Renal cortical epithelial cell (primary cell): ENCODE measurements at regions not wholly inside any gene's neighbourhood (a gene's known extent, or its start where the extent isn't known, plus 50 kb on each side); places are given as distances from the start of the nearest gene placed in this dataset.
"Not testable (repeated sequence)": the region's sequence is repeated elsewhere in the genome, so short reads cannot be mapped to it uniquely, and the experiment has no call there.

Experiments used
- DNase-seq: peaks from one replicate; pipeline ENCODE4 v3.0.0-alpha.2; 2011; ENCODE audit warnings: low read depth

DNA sequence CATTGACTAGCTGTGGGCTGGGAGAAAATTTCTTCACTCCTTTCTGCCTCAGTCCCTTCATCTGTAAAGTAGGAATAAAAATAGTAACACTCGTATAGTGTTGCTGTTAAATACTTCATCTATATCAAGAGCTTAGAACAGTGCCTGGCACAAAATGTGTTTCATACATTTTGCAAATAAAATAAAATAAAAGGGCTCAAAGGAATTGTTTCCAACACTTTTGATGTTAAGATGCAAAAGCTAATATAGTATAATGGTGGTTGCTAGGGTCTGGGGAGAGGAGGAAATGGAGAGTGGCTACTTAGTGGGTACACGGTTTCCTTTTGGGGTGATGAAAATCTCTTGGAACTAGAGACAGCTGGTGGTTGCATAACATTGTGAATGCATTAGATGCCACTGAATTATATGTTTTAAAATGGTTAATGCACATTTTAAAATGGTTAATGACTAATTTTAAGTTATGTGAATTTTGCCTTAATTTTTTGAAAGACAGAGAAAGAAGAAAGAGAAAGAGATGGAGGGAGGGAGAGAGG, 542.1 kb upstream of the ID2 start:
- DNase-seq = no peak

DNA sequence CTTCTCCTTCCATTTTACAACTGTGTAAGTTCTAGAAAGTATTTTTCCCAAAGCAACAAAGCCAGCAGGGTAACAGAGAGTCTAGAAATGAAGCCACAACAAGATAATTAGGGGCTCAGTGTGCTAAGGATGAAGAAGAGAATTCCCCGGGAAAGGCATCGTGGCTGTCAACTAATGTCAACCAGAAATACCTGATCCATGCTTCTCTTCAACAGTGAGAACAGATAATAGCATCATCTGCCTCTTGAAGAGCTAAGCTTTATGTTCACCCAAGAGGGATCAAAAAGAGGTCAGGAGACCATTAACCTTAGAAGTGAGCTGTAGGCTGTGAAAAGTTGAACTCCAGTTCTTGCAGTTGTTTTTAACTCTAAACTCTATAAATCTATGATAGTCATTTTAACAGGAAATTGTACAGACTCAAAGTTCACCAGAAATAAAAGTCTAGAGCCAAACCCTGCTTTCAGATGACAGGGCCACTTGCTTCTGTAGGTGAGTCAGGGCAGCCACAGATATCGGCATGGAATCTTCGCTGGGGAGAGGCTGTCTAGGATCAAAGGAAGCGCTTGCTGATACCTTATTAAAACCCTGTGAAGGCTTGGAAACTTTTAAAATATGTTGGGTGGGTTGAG, 540.7 kb upstream of the ID2 start:
- DNase-seq = no peak

DNA sequence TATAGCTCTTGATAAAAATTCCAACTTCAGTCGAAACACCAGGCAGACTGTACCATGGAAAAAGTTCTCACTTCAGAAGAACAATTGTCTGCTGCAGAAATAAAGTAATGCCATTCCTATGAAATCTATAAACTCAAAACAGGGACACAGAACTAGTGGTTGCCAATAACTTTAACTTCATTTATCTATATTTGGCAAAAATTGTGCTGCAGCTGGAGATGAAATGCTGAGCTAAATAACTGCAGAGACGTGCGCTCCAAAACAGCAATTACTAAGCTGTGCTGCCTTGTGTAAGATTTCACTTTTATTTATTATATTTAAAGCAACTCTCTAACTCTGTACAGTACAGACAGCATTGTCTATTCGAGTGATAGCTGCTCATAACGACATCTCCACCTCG, 540.1 kb upstream of the ID2 start:
- DNase-seq = no peak

DNA sequence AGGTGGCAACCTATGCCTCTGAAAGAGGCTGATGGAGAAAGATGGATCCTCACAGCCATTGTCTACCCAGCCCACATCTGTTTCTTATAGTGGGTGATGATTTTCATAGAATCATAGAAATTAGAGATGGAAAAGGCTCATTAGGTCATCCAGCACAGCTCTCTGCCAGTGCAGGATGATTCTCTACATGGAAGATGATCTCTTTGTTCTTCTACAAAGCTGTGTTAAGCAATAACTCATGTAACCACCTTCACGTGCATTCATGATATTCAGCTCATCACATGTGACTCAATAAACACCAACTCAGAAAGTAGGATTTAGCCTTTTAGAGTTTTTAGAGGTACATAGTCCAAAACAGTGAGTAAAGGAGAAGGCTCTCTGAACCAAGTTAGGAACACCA, 539.4 kb upstream of the ID2 start:
- DNase-seq = no peak

DNA sequence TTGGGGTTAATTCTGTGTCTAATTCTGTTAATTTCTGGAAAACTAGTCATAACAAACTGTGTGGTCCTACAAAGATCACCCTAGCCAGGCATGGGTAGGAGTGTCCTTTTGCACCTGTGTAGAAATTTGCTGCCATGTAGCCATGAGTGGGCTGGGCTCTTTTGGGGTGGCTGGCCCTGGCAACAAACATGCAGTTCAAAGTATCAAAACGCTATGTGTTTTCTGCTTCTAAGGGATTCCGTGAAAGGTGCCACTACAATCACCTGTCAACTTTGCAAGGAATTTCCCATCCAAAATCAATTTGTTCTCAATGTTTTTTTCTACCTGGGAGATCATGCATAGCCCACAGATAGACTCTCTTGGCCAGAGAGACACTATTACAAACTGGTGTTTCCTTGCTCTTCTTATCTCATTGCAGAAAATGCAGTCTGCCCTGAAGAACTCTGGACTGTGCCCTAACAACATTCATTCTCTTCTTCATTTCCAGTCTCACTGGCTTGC, 537.7 kb upstream of the ID2 start:
- DNase-seq = no peak

DNA sequence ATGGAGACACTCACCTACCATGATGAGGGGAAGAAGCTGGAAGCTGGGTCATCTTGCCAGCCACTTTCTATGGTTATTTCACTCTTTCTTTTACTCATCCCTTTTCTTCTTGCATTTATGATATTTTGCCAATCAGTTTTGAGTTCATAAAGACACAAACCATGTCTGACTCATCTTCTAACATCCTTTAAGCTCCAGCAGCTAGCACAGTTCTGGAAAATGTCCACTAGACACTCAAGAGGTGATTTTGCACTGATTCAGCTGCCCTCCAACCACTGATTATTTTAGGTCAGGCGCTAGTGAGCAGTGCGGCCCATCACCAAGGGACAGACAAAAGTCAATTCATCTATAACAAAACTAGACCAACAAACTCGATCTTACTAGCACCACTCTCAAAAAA, 537.1 kb upstream of the ID2 start:
- DNase-seq = no peak

DNA sequence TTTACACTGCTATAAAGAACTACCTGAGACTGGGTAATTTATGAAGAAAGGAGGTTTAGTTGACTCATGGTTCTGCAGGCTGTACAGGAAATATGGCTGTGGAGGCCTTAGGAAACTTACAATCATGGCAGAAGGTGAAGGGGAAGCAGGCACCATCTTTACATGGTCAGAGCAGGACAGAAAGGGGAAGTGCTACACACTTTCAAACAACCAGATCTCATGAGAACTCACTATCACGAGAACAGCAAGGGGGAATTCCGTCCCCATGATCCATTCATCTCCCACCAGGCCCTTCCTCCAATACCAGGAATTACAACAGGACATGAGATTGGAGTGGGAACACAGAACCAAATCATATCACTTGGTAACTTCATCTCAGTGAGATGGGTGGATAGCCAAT, 536.5 kb upstream of the ID2 start:
- not testable (repeated sequence) for DNase-seq

DNA sequence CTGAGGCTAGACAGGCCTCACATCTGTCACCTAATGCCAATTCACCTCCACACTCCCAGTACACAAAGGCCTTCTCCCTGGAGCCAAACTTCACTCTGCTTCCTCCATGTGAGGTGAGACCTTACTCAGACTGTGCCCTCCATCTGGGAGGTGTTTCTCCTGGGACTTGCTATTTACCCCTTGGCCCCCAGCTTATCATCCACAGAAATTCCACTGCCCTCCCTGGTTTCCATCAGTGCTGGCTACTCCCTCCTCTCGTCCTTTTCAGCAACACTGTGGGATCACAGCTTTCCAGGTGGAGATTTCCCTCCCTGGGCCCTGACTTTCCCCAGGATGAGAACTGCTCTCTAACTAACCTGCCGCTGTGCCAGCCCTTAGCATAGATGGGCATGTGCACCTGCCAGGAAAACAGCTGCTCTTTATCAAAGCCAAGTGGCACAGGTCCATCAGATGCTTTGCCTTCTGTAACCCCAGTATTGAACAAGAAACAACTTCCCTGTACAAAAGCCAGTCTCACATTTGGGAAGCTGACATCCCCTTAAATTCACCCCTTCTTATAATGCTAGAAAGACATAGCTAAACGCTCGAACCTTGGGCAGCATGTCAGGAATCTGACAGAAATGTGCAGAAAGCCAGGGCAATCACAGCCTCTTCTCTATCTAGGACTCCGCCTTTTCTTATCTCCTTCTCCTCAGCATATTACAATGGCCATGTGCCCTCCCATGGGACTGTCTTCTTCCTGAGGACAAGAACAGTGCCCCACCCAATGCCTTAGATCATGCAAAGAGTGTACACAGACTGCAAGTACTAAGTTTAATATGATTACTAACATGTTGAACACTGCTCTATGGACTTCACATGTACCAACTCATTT, 535.5 kb upstream of the ID2 start:
- no peak for DNase-seq

DNA sequence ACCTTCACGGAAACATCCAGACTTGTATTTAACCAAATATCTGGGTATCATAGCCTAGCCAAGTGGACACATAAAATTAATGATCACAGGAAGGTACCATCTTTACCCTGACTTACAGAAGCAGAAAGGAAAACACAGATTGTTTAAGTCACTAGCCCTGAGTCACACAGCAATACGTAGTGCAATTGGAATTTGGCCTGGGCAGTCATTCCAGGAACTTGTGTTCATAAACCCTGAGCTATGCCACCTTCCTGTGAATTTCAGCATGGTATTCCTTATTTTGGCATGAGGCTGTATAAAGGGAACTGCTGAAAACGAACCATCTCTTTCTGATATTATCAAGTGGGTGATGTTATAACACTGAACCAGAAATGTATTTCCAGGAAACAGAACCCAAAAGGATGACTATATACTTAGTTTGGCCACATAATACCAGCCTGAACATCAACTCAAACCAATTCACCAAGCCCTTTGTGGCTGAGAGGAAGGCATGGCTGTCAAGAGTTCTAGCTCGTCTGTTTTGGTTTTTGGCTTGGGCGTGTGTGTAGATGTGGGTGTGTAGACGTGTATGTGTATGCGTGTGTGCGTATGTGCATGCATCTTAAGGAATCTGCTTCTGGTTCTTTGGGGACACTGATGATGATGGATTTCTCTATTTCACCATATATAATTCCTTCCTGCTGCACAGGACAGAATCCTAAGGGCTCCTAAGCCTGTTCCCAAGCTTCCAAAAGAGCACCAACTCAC, 533.4 kb upstream of the ID2 start:
- DNase-seq = peak; percentile 95

DNA sequence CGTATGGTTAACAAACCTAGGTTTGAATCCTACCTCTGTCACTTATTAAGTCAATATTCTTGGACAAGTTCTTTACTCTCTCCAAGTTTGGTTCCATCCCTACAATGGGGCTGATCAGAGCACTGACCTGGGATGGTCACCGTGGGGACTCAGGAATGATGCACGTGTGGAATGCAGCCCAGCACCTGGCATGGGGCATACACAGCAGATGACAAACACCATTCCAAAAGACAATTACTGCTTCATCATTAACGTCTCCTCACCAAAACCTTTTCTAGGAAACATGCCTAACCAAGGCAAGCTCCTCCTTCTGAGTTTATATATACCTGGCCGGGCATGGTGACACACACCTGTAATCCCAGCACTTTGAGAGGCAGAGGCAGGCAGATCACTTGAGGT, 532.9 kb upstream of the ID2 start:
- no peak for DNase-seq

DNA sequence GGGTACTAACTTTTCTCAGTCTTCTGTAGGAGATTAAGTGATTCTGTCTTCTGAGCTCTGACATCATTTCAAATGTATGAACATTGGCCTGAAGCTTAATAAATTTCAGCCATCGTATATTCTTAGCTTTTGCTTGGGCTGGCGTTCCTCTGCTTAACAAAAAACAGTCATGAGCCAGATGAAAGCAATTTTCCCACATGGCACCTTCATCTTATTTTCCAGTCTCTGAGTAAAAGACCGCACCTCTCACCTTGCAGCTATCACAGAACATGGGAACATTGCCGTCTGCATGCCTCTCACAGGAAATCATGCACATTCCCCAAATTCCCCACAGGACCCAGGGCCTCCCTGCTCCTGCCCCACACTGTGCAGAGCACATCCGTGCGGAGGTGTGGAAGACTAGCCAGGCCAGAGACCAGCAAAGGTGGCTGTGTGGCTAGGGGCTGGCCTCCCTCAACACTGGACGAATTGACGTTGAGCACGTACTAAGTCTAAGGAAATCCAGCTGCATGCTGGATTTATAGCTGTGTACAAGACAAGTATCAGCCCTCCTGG, 531.8 kb upstream of the ID2 start:
- peak; percentile 62 for DNase-seq

DNA sequence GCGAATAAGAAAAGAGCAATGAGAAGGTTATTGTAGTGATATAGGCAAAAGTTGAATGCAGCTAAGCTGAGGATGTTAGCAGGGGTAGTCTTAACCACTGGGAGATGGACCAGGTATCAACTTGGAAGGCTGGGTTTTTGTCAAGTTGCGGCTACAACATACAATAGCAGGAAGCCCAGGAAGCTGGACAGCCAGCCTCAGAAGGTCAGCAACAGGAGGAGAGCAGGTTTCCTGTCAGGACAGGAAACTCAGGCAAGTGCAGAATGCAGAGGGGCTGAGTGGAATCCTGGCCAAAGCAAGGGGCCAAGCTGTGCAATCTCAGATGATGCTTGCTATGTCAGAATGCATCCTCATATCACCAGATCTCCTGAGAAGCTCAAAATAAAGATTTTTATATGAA, 530.0 kb upstream of the ID2 start:
- no peak for DNase-seq

DNA sequence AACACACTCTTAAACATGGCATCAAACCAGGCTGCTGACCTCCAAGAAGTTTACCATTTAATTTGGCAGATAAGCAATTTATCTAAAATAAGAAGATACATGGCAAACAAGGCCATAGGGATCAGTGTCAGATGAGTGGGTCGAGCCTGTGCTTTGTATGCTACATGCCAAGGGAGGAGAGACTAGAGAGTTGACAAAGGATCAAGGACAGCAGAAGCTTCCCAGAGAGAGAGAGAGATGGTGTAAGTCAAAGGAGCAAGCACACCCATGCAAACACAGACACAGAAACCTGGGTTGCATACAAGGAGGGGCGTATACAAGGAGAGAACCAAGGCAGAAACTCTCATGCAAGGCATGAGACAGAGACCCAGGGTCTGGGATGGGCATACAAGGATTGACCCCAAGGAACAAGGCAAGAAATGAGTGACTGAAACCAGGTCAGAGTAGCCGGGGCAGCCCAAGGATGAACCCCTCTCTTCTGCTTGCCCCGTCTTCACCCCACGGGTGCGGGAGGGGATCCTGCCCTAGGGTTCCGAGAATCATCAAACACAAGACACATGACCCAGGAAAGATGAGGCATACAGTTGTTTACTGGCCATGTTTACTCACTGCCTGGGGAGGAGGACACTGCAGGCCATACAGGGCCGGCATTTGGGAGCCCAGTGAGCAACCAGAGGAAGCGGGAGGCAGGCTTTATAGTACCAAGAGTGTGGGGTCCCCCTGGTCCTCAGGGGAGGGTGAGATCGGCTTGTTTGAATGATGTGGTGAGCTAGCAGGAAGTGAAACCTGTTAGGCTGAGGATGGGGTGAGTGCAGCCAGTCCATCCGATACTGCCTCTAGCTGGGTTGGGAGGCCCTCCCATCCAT, 529.2 kb upstream of the ID2 start:
- no peak for DNase-seq

DNA sequence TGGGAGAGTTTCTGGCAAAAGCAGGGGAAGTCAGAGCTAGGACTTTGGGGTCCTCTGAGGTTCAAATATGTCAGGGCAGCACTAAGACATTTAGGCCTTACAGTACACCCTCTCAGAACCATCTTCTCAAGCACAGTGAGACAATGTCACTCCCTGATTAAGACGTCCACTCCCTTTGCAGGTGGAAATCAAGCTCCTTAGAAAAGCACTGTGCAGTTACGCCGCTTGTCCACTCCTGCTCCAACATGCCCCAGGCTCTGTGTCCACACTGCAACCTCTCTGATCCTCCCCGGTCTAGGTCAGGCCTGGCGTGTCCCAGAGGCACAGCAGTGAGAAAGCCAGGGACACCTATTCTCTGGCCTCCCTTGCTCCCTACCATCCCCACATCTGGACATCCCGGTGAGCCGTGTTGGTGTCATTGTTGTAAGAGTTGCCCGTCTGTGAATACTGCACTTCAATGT, 528.6 kb upstream of the ID2 start:
- no peak for DNase-seq

DNA sequence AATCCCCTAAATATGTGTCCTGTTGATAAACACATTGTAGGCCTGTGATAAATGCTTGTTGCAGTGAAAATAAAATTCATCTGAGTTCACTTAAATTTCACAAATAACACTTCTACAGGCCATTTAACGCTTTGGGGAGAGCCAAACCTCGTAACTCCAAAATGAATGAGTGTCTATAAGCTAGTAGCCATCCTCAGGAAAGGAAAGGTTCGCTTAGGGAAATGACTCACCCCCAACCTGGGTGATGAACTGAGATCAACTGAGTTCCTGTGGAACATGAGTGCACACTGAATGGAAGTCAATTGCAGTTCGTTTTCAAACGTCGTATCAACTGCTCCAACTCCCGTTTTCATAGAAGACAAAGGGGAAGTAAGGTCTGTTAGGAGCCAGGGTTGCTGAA, 527.6 kb upstream of the ID2 start:
- DNase-seq = no peak

DNA sequence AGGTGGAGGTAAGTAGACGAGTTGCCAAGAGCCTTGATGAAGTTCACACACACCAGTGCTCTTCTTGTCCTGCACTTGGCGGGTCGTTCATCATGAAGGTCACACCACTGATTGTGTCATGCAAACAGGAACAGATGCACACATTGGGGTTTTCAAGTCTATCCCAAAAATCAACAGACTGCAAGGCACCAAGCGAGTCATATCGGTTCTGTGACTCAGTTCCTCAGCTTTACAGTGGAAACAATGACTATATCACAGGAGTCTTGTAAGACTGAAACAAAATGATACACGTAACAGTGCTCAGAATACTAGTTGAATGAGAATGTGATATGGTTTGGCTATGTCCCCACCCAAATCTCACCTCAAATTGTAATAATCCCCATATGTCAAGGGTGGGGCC, 526.9 kb upstream of the ID2 start:
- no peak for DNase-seq

DNA sequence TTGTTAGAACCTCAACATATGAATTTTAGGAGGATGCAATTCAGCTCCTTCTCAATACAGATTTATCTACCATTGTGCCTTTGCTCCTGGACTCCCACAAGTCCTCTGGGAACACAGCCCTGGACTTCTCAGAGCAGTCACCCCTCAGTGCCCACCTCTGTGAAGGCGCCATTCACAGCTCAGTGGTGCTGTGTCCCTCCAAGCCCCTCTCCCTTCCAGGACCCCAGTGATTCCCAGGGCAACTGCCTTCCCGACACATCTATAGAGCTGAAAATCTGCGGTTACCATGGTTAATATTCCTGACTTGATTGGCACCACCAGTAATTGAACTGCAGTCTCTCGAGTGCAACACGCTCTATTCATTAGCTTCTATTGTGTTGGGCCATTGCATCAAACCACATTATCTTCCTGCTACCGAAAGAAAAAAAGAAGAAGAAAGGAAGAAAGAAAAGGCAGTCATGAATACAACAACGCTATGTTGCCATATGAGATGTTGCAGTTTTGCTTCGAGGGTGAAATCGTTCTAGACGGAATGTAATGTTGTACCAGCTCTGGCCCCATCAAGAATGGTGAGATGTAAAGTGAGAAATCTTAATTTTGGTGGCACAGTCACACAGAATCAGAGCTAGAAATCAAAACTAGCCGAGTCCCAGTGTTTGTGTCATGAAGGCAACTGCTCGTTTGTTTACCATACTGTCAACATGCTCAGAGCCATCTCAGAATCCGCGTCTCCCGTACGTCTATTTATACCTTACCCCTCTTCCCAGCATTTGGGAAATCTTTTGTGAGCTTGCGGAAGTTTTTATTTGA, 524.0 kb upstream of the ID2 start:
- DNase-seq = no peak

DNA sequence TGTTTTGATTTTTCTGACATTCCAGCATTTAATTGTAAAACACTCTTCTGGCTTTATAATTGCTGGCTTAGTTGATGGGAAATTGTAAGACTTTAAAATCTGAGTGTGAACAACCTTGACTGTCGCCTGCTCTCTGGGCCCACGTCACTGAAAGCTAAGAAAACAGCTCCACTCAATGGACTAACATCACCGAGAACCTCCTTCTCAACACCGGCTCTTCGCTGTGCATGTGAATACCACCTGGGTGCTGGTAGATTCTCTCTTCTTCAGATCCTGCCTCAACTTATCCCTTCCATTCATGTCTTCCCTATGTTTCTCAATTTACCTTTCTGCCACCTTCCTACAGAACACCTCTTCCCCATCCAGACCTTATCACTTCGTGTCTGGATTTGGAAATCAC, 523.1 kb upstream of the ID2 start:
- no peak for DNase-seq

DNA sequence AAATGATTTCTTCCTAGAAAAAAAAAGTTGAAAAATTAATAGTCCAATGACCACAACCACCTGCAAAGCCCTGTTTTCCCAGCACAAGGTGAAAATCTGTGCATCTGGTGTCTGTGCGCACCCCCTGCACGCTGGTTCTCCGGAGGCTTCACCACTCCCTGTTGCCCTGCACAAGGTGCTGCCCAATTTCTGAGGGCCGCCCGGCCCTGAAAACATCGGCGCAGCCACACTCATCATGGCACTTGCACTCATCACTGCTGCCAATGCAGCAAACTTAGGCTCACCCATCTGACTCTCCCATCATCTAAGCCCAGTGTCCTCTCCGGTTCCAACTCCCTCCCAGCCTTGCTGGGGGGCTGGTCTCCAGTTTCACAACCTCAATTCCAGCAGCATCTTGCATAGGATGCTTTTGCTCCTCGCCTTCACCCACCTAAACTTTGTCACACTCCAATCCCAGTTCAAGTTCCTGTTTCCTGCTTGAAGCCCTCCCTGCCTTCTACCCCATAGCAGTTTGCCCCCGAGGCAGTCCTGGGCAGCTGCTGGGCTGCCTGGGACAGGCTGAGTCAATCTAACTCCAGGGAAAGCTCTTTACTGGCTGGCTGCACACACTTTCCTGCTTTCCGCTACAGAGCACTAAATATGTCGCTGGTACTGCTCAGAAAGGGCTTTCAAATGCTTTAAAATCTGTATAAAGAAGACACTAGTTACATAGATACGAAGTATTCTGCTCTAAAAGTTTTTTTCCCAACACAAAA, 522.5 kb upstream of the ID2 start:
- DNase-seq = peak; percentile 50
